Large intestine (tissue), 3 donors: ENCODE measurements at regions not wholly inside any gene's neighbourhood (a gene's known extent, or its start where the extent isn't known, plus 50 kb on each side); places are given as distances from the start of the nearest gene placed in this dataset.
"Not testable (repeated sequence)": the region's sequence is repeated elsewhere in the genome, so short reads cannot be mapped to it uniquely, and the experiment has no call there.

Source experiments
- DNase-seq, 2 donors: peaks; one replicate each; pipeline versions ENCODE4 v3.0.0 to v3.0.0-alpha.2; 2013
- H3K27ac ChIP-seq: one replicate; pipeline ENCODE4 v1.5.1; 2013; ENCODE audit warnings: low read length
- H3K27me3 ChIP-seq: 2 replicates; pipeline ENCODE4 v1.6.1; 2013; ENCODE audit warnings: low read length; ENCODE audit not compliant: control insufficient read depth, insufficient read depth
- H3K36me3 ChIP-seq: 2 replicates; pipeline ENCODE4 v1.6.1; 2013; ENCODE audit warnings: low read length; ENCODE audit not compliant: control insufficient read depth, insufficient read depth
- H3K4me1 ChIP-seq: one replicate; pipeline ENCODE4 v1.6.1; 2013; ENCODE audit warnings: low read length; ENCODE audit not compliant: control insufficient read depth, insufficient read depth
- H3K4me3 ChIP-seq: one replicate; pipeline ENCODE4 v1.5.1; 2013; ENCODE audit warnings: low read length
- H3K9me3 ChIP-seq: one replicate; pipeline ENCODE4 v1.6.1; 2013; ENCODE audit warnings: mild to moderate bottlenecking, low read depth, low read length, moderate library complexity; ENCODE audit not compliant: control insufficient read depth
- WGBS: methylation state at CpG from one replicate; pipeline ENCODE4 v1.1.5; 2013; ENCODE audit warnings: low lambda C conversion rate; ENCODE audit not compliant: insufficient coverage; 5-methylcytosine and 5-hydroxymethylcytosine counted together

DNA sequence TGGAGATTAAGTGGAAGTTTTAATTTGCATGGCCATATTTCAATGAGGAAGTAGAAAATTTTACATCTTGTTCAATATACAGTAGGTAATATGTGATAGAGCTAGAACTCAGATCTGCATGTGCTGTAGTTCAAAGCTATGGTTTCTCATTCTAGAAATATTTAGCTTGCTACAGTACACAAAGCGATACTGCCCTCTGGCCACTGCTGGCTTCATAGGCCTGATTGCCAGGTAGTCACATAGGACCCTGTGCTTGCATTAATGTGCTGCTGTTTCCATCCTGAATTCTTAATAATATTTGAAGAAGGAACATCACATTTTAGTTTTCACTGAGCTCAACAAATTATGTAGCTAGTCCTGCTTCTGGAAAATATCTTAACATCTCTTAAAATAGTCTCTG lies 87.0 kb downstream of the PLSCR2 start:
- Histone ChIP-seq H3K27ac (no peak overlapping the region), H3K9me3 (peaks cover 3% of the 10 kb centered on the region), H3K36me3 (no peaks in the 10 kb centered on the region), H3K27me3 (no peaks in the 10 kb centered on the region), H3K4me1 (no peaks in the 10 kb centered on the region), H3K4me3 (no peak overlapping the region)
- no CpG with 5 or more reads among the region's 1 CpG for WGBS
- no peak for DNase-seq

DNA sequence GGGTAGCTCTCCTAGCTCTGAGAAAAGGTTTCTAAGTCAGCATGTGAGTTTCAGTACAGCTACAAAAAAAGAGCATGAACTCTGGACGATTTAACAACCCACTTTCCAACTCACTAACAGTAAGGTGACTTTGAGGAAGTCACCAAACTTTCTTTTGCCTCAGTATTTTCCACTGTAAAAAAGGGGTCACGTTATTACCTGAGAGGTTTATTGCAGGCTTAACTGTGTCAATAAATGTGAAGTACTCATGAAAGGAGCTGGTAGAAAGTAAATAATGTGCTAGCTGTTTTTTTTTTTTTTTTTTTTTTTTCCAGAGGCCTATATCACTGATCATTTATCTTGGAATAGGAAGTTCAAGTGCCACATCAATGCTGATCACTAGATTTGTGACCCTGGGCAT lies 89.3 kb downstream of the PLSCR2 start:
- WGBS = 25% methylated on average over 2 of the region's 2 CpGs

GRCh38 chr3:146375219-146375618 lies 94.1 kb downstream of the PLSCR2 start:
- WGBS = 100% methylated on average over 1 of the region's 3 CpGs
- no peak overlapping the region for H3K27ac ChIP-seq
- no peaks in the 10 kb centered on the region for H3K36me3 ChIP-seq
- no peaks in the 10 kb centered on the region for H3K4me1 ChIP-seq
- H3K27me3 ChIP-seq = no peaks in the 10 kb centered on the region
- no peak overlapping the region for H3K4me3 ChIP-seq
- no peaks in the 10 kb centered on the region for H3K9me3 ChIP-seq
- DNase-seq = no peak

More for the DNA sequence above, 89.3 kb downstream of the PLSCR2 start:
- peaks cover 3% of the 10 kb centered on the region for H3K9me3 ChIP-seq
- peak overlapping the region; percentile 16 for H3K27ac ChIP-seq
- no peaks in the 10 kb centered on the region for H3K4me1 ChIP-seq
- no peak overlapping the region for H3K4me3 ChIP-seq
- no peaks in the 10 kb centered on the region for H3K36me3 ChIP-seq
- H3K27me3 ChIP-seq = no peaks in the 10 kb centered on the region
- peak; percentile 45 to 80 for DNase-seq

GRCh38 chr3:146374146-146374545 lies 95.2 kb downstream of the PLSCR2 start:
- no peak for DNase-seq
- H3K9me3 ChIP-seq = no peaks in the 10 kb centered on the region
- H3K27me3 ChIP-seq = no peaks in the 10 kb centered on the region
- H3K27ac ChIP-seq = no peak overlapping the region
- no peaks in the 10 kb centered on the region for H3K4me1 ChIP-seq
- no CpG with 5 or more reads among the region's 2 CpGs for WGBS
- no peaks in the 10 kb centered on the region for H3K36me3 ChIP-seq
- no peak overlapping the region for H3K4me3 ChIP-seq

GRCh38 chr3:146371902-146372301 lies 97.5 kb downstream of the PLSCR2 start:
- Histone ChIP-seq H3K27ac (no peak overlapping the region), H3K27me3 (no peaks in the 10 kb centered on the region)
- WGBS = no CpG with 5 or more reads among the region's 1 CpG

DNA sequence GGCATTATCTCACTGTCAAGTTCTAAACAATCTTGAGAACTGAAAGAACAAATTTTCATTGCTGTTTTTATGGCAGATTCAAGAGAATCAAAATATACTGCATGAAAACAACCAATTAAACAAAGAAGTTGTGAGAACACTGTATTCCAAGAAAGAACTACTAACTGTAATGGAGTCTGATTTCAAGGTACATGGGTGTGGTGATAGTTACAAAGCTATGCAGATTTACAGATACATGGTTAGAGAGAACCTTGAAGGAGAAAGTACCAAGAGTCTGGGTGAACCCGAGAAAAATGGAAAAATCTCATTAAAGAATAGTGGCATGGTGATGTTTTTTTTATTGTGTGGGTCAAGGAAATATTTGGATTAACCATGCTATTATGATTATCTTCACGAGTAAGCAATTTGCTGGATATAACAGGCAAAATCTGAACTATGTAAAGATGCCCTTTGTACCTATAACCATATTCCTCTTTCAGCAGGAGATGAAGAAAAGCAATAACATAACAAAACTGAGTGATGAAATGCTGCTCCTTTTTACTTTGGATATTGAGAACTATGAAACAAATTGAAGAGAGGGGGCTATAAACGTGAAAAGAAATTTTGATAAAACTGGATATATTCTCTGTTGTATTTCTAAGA lies 100.4 kb downstream of the PLSCR2 start:
- Histone ChIP-seq H3K4me3 (no peak overlapping the region), H3K4me1 (no peaks in the 10 kb centered on the region), H3K27ac (no peak overlapping the region), H3K9me3 (no peaks in the 10 kb centered on the region), H3K36me3 (no peaks in the 10 kb centered on the region), H3K27me3 (no peaks in the 10 kb centered on the region)
- peak in 1 of 2 donors; percentile 27 for DNase-seq
- WGBS = 100% methylated on average over 2 of the region's 3 CpGs

More at GRCh38 chr3:146371902-146372301, 97.5 kb downstream of the PLSCR2 start:
- no peak for DNase-seq
- no peaks in the 10 kb centered on the region for H3K36me3 ChIP-seq
- H3K4me1 ChIP-seq = no peaks in the 10 kb centered on the region
- no peak overlapping the region for H3K4me3 ChIP-seq
- no peaks in the 10 kb centered on the region for H3K9me3 ChIP-seq

GRCh38 chr3:146359841-146360240 lies 108.9 kb upstream of the PLSCR4 start:
- Histone ChIP-seq H3K36me3 (no peaks in the 10 kb centered on the region), H3K27ac (no peak overlapping the region), H3K9me3 (no peaks in the 10 kb centered on the region), H3K4me1 (no peaks in the 10 kb centered on the region), H3K4me3 (no peak overlapping the region), H3K27me3 (no peaks in the 10 kb centered on the region)
- no peak for DNase-seq
- 82% methylated on average over 1 of the region's 1 CpG for WGBS

GRCh38 chr3:146354421-146354820 lies 103.5 kb upstream of the PLSCR4 start:
- not testable (repeated sequence) for H3K27me3 ChIP-seq, H3K27ac ChIP-seq, H3K4me3 ChIP-seq, H3K9me3 ChIP-seq, H3K4me1 ChIP-seq, H3K36me3 ChIP-seq, DNase-seq
- 80% methylated on average over 1 of the region's 6 CpGs for WGBS

- H3K9me3 ChIP-seq = no peaks in the 10 kb centered on the region
- H3K36me3 ChIP-seq = no peaks in the 10 kb centered on the region
- no peak overlapping the region for H3K27ac ChIP-seq
- no peaks in the 10 kb centered on the region for H3K4me1 ChIP-seq
- no peak for DNase-seq
- H3K27me3 ChIP-seq = no peaks in the 10 kb centered on the region
- 100% methylated on average over 1 of the region's 2 CpGs for WGBS
- H3K4me3 ChIP-seq = no peak overlapping the region
Observed at GRCh38 chr3:146350852-146351251, 99.9 kb upstream of the PLSCR4 start.

DNA sequence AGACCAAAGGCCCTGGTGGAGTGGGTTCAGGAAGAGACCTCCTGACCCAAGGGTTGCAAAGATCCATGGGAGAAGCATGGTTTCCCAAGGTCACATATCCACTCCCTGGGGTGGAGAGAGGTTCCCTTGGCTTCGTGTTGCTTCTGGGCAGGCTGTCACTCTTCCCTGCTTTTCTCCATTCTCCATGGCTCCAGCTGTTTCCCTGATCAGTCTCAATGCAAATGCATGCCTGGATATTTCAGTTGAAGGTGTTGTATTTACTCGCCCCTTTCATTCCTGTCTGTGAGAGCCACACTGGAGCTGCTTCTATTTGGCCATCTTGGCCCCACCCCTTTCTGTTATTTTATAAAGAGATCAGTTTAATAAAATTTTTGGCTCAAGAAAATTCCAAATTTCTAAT lies 95.0 kb upstream of the PLSCR4 start:
- no peak for DNase-seq

DNA sequence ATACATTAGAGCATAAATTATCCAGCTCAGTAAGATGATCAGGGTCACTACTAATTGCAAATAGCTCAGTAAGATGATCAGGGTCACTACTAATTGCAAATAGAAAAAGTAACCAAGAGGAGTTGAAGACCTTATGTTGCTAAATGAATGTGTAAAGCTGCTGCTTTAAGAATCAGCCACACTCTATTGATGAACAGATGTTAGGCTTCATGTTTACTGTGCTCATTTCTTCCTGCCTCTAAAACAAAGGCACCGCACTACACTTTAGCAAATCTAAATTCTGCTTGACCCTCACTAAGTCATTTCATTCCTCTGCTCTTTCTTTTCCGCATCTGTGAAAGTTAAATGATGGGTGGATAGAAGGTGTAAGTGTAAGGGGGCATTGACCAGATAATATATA lies 92.6 kb upstream of the PLSCR4 start:
- DNase-seq = no peak
- Histone ChIP-seq H3K27me3 (no peaks in the 10 kb centered on the region), H3K36me3 (no peaks in the 10 kb centered on the region), H3K27ac (no peak overlapping the region), H3K4me3 (no peak overlapping the region), H3K4me1 (no peaks in the 10 kb centered on the region), H3K9me3 (no peaks in the 10 kb centered on the region)
- WGBS = no CpG with 5 or more reads among the region's 2 CpGs

More for the DNA sequence above, 95.0 kb upstream of the PLSCR4 start:
- Histone ChIP-seq H3K4me3 (no peak overlapping the region), H3K27me3 (no peaks in the 10 kb centered on the region), H3K9me3 (no peaks in the 10 kb centered on the region), H3K4me1 (no peaks in the 10 kb centered on the region), H3K36me3 (no peaks in the 10 kb centered on the region), H3K27ac (no peak overlapping the region)
- no CpG with 5 or more reads among the region's 2 CpGs for WGBS
